Pancreas (tissue), 10 donors: ENCODE measurements at regions not wholly inside any gene's neighbourhood (a gene's known extent, or its start where the extent isn't known, plus 50 kb on each side); places are given as distances from the start of the nearest gene placed in this dataset.

ENCODE experiments used
- ATAC-seq, 4 donors: fragments of 200-7000 bp; cut with Tn5 transposase; one replicate each; pipeline versions ENCODE4 v1.8.0 to v1.9.1; 2020; ENCODE audit warnings: mild to moderate bottlenecking in 4 of 4, moderate library complexity in 4 of 4
- DNase-seq, 6 donors: peaks; one replicate each; pipeline ENCODE4 v3.0.0-alpha.2; 2020
- FAIRE-seq: peaks from 2 replicates; lab custom pipeline; 2012; peaks lifted over from hg19 to GRCh38; lab: Jason Lieb, UNC
- H3K27ac ChIP-seq, 4 donors: fragments of 200-600 bp; sonication (generic); 1 replicate in 3 of 4; 2 replicates in 1 of 4; pipeline versions ENCODE4 v1.5.0 to v1.8.0; 2020
- H3K27me3 ChIP-seq, 4 donors: fragments of 200-600 bp; one replicate each; pipeline ENCODE4 v1.8.0; 2021
- H3K36me3 ChIP-seq, 3 donors: fragments of 200-600 bp; sonication (generic) in 1 of 3; one replicate each; pipeline versions ENCODE4 v1.5.0 to v1.8.0; 2020 to 2021
- H3K4me1 ChIP-seq, 3 donors: fragments of 200-600 bp; one replicate each; pipeline ENCODE4 v1.8.0; 2021
- H3K4me3 ChIP-seq, 4 donors: fragments of 200-600 bp; sonication (generic) in 2 of 4; one replicate each; pipeline versions ENCODE4 v1.5.0 to v1.8.0; 2020 to 2021
- H3K9me3 ChIP-seq, 4 donors: fragments of 200-600 bp; one replicate each; pipeline ENCODE4 v1.8.0; 2021
- CTCF ChIP-seq, 4 donors: fragments of 200-600 bp; sonication (generic) in 3 of 4; IDR thresholded peaks; one replicate each; pipeline versions ENCODE4 v1.5.0 to v1.8.0; 2021; ENCODE audit warnings: antibody characterized with exemption in 4 of 4
- WGBS, 2 donors: extraction: QIAGEN DNeasy Blood & Tissue Kit; methylation state at CpG; one replicate each; pipeline ENCODE4 v1.1.7; 2013; 5-methylcytosine and 5-hydroxymethylcytosine counted together
- intact Hi-C, 3 donors: fragments of 100-400 bp; cut with DNase I; formaldehyde crosslinking; loops; one replicate each; pipeline versions ENCODE4 v1.11.1 to v1.14.2; 2022
- donor health status: healthy with polysubstance abuse.
- donor health status: DM: no; HTN: no; CAD: no; lungs with moderate emphysema.
- donor health status: DM: no; HTN: no; CAD: no.
- donor health status: control.
- donor health status: control.
- donor health status: Bipolar disorder and iron deficiency.
- donor health status: DM: yes; HTN: yes; CAD: no.
- donor health status: DM: no; HTN: no; CAD: no.
- donor health status: DM: no; HTN: no; CAD: no.
- donor health status: DM: yes; HTN: yes; CAD: no.

GRCh38 chr2:162932416-162932815, 93.8 kb upstream of the KCNH7 start:
- no peak for DNase-seq
- FAIRE-seq = no peak
- no peaks in the 10 kb centered on the region for H3K36me3 ChIP-seq
- TF ChIP-seq CTCF (IDR thresholded peaks at IDR 0.05) = no peak
- ATAC-seq = no peak
- H3K27ac ChIP-seq = no peak overlapping the region
- no peaks in the 10 kb centered on the region for H3K9me3 ChIP-seq
- no peak overlapping the region for H3K4me3 ChIP-seq
- no peaks in the 10 kb centered on the region for H3K4me1 ChIP-seq
- intact Hi-C loops = no loop called here
- H3K27me3 ChIP-seq = no peaks in the 10 kb centered on the region

GRCh38 chr2:162929571-162929970, 91.0 kb upstream of the KCNH7 start:
- intact Hi-C loops = no loop called here
- ATAC-seq = no peak
- H3K4me1 ChIP-seq = no peaks in the 10 kb centered on the region
- no peaks in the 10 kb centered on the region for H3K27me3 ChIP-seq
- H3K9me3 ChIP-seq = no peaks in the 10 kb centered on the region
- no peaks in the 10 kb centered on the region for H3K36me3 ChIP-seq
- 65 to 67% methylated on average over 5 of the region's 5 CpGs for WGBS, 2 donors
- no peak for FAIRE-seq
- H3K4me3 ChIP-seq = no peak overlapping the region
- no peak for TF ChIP-seq CTCF (IDR thresholded peaks at IDR 0.05)
- DNase-seq = no peak
- H3K27ac ChIP-seq = no peak overlapping the region

- Histone ChIP-seq H3K9me3 (no peaks in the 10 kb centered on the region), H3K4me3 (no peak overlapping the region), H3K27me3 (no peaks in the 10 kb centered on the region), H3K27ac (no peak overlapping the region), H3K36me3 (no peaks in the 10 kb centered on the region), H3K4me1 (no peaks in the 10 kb centered on the region)
- intact Hi-C loops = no loop called here
- FAIRE-seq (no peak), DNase-seq (no peak), ATAC-seq (no peak)
- 45 to 47% methylated on average over 2 of the region's 2 CpGs for WGBS, 2 donors
- no peak for TF ChIP-seq CTCF (IDR thresholded peaks at IDR 0.05)
Observed at GRCh38 chr2:162928356-162928755, 89.8 kb upstream of the KCNH7 start.

GRCh38 chr2:162926907-162927306, 88.3 kb upstream of the KCNH7 start:
- intact Hi-C loops = no loop called here
- no peak for DNase-seq
- no peak overlapping the region for H3K4me3 ChIP-seq
- no peak for FAIRE-seq
- peak overlapping the region in 2 of 4 donors; percentile 44 to 47 for H3K27ac ChIP-seq
- 32 to 45% methylated on average over 2 of the region's 2 CpGs for WGBS, 2 donors
- no peaks in the 10 kb centered on the region for H3K27me3 ChIP-seq
- H3K36me3 ChIP-seq = no peaks in the 10 kb centered on the region
- no peaks in the 10 kb centered on the region for H3K4me1 ChIP-seq
- ATAC-seq = peak in 3 of 4 donors; percentile 46 to 65 (median 59)
- TF ChIP-seq CTCF (IDR thresholded peaks at IDR 0.05) = no peak
- no peaks in the 10 kb centered on the region for H3K9me3 ChIP-seq

GRCh38 chr2:162926501-162926900, 87.9 kb upstream of the KCNH7 start:
- FAIRE-seq (no peak), ATAC-seq (peak; percentile 50 to 83 (median 72))
- intact Hi-C loops = no loop called here

More at GRCh38 chr2:162926501-162926900, 87.9 kb upstream of the KCNH7 start:
- no peaks in the 10 kb centered on the region for H3K4me1 ChIP-seq
- H3K27ac ChIP-seq = peak overlapping the region in 2 of 4 donors; percentile 44 to 47
- no peak overlapping the region for H3K4me3 ChIP-seq
- WGBS, 2 donors = 47 to 72% methylated on average over 2 of the region's 2 CpGs
- TF ChIP-seq CTCF (IDR thresholded peaks at IDR 0.05) = no peak
- no peaks in the 10 kb centered on the region for H3K9me3 ChIP-seq
- no peaks in the 10 kb centered on the region for H3K36me3 ChIP-seq
- no peaks in the 10 kb centered on the region for H3K27me3 ChIP-seq
- DNase-seq = peak in 2 of 6 donors; percentile 3 to 14
